Body of pancreas (tissue), 4 donors: ENCODE measurements at regions not wholly inside any gene's neighbourhood (a gene's known extent, or its start where the extent isn't known, plus 50 kb on each side); places are given as distances from the start of the nearest gene placed in this dataset.

ENCODE experiments used
- POLR2A ChIP-seq, 3 donors: fragments of 450-650 bp; IDR thresholded peaks; one replicate each; pipeline ENCODE4 v1.6.1; 2016; ENCODE audit warnings: antibody characterized with exemption in 3 of 3, mild to moderate bottlenecking in 2 of 3
- TF ChIP-seq, protein P1 (sequence below), 7 experiments: fragments of 450-650 bp in 4 of 7; fragments of 200-600 bp in 3 of 7; sonication (generic) in 3 of 7; IDR thresholded peaks; one replicate each; pipeline ENCODE4 v1.5.1; 2016 to 2019; ENCODE audit warnings: antibody characterized with exemption in 7 of 7

GRCh38 chr1:81679942-81680341, 120.8 kb upstream of the ADGRL2 start:
- TF ChIP-seq, protein P1, sequence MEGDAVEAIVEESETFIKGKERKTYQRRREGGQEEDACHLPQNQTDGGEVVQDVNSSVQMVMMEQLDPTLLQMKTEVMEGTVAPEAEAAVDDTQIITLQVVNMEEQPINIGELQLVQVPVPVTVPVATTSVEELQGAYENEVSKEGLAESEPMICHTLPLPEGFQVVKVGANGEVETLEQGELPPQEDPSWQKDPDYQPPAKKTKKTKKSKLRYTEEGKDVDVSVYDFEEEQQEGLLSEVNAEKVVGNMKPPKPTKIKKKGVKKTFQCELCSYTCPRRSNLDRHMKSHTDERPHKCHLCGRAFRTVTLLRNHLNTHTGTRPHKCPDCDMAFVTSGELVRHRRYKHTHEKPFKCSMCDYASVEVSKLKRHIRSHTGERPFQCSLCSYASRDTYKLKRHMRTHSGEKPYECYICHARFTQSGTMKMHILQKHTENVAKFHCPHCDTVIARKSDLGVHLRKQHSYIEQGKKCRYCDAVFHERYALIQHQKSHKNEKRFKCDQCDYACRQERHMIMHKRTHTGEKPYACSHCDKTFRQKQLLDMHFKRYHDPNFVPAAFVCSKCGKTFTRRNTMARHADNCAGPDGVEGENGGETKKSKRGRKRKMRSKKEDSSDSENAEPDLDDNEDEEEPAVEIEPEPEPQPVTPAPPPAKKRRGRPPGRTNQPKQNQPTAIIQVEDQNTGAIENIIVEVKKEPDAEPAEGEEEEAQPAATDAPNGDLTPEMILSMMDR (IDR thresholded peaks at IDR 0.05) = no peak
- TF ChIP-seq POLR2A (IDR thresholded peaks at IDR 0.05) = no peak
